ENCODE measurements at regions not wholly inside any gene's neighbourhood (a gene's known extent, or its start where the extent isn't known, plus 50 kb on each side); places are given as distances from the start of the nearest gene placed in this dataset.

DNA sequence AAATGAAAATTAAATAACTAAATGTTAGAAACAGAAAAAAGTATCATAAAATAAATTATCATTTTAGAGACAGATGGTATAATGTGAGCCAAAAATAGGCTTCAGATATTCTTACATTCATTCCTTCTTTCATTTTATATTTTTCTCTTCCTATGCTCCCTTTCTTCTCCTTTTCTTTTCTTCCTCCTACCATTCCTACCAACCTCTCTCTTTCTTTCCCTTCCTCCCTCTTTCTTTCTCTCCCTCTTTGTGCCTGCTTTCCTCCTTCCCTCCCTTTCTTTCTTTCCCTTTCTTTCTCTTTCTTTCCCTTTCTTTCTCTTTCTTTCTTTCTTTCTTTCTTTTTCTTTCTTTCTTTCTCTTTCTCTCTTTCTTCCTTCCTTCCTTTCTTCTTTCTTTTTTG, 275.6 kb upstream of the ELAC2 start:
- TF ChIP-seq CTCF (IDR thresholded peaks at IDR 0.05; ENCODE audit: insufficient read depth, low read depth, low read length) (no peak), EZH2 (IDR thresholded peaks at IDR 0.05; ENCODE audit: insufficient read depth, low read length) (no peak)

Measured in astrocyte (in vitro differentiated cells and primary cell).